GM12892 (cell line): ENCODE measurements at regions not wholly inside any gene's neighbourhood (a gene's known extent, or its start where the extent isn't known, plus 50 kb on each side); places are given as distances from the start of the nearest gene placed in this dataset.

Experiments used
- POLR2A ChIP-seq: IDR thresholded peaks from 2 replicates; pipeline ENCODE4 v1.6.1; 2011; ENCODE audit warnings: low read depth, low read length, control low read depth
- POLR2AphosphoS5 ChIP-seq: IDR thresholded peaks from 2 replicates; pipeline ENCODE4 v1.6.1; 2011; ENCODE audit warnings: low read depth, low read length, control low read depth

DNA sequence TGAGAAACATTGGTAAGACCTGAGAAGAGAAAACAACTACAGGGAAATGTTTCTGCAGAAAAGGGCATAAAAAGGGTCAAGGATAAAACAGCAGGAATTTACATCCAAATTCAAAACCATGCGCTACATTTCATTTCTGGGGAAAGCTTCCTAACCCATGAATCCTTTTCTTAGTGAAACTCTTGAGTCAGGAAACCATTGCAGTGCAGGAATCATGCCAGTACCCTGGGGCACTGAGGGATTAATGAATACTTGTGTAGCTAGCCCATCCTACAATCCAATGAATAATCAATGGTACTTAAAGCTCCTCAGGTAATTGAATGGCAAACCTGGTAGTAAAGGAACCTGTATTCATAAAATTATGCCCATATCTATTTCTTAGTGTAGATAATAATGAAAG lies 580.5 kb downstream of the TLE1 start:
- TF ChIP-seq POLR2AphosphoS5 (no peak), POLR2A (no peak)
